ENCODE measurements at regions not wholly inside any gene's neighbourhood (a gene's known extent, or its start where the extent isn't known, plus 50 kb on each side); places are given as distances from the start of the nearest gene placed in this dataset.

DNA sequence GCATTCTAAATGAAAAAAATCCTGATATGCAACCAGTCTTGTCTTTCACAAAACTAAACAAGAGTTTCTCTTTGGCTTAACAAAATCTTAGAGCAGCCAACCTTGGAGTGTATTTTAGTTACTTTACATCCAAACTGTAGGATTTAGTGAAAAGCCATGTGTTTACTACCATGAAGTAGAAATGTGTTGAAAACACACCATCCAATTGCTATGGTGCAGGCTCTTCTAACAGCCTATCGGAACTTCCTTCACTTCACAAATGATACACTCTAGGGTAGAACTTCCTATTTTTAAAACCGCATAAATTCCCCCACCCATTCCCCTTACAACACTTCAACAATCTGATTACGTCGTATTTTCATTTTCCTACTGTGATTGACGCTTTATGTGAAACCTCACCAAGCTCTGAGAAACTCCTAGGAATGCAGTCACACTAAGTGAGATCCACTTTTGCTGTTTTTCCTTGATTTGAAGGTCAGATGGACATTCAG is 74.4 kb upstream of the MAP4K4 start:
- no peak overlapping the region for H2AFZ ChIP-seq
- no peaks in the 10 kb centered on the region for H3K9me3 ChIP-seq (ENCODE audit: low read depth)
- H3K4me2 ChIP-seq: no peak overlapping the region
- no peak for DNase-seq (ENCODE audit: low spot score)
- TF ChIP-seq EZH2 (IDR thresholded peaks at IDR 0.05; ENCODE audit: borderline replicate concordance) (no peak), EZH2phosphoT487 (IDR thresholded peaks at IDR 0.05; ENCODE audit: low read depth, severe bottlenecking, unreplicated experiment) (no peak), CTCF (IDR thresholded peaks at IDR 0.05; ENCODE audit: poor library complexity) (no peak)
- H3K4me1 ChIP-seq (ENCODE audit: insufficient read depth): no peaks in the 10 kb centered on the region
- H3K27ac ChIP-seq: no peak overlapping the region
- no peak overlapping the region for H3K4me3 ChIP-seq
- no peaks in the 10 kb centered on the region for H3K79me2 ChIP-seq
- 85% methylated on average over 5 of the region's 5 CpGs for WGBS (ENCODE audit: low lambda C conversion rate, missing lambda C conversion rate)
- H3K9me2 ChIP-seq (replicated peaks; ENCODE audit: insufficient read depth): no peaks in the 10 kb centered on the region
- H3K36me3 ChIP-seq (replicated peaks; ENCODE audit: insufficient read depth, low read depth): no peaks in the 10 kb centered on the region
- no peaks in the 10 kb centered on the region for H4K20me1 ChIP-seq (ENCODE audit: insufficient read depth, poor library complexity, severe bottlenecking)
- no peaks in the 10 kb centered on the region for H3K27me3 ChIP-seq

GRCh38 chr2:101622210-101623030 is 75.1 kb upstream of the MAP4K4 start:
- TF ChIP-seq EZH2 (IDR thresholded peaks at IDR 0.05; ENCODE audit: borderline replicate concordance) (no peak), CTCF (IDR thresholded peaks at IDR 0.05; ENCODE audit: poor library complexity) (no peak), EZH2phosphoT487 (IDR thresholded peaks at IDR 0.05; ENCODE audit: low read depth, severe bottlenecking, unreplicated experiment) (no peak)
- Histone ChIP-seq H3K4me2 (no peak overlapping the region), H3K36me3 (replicated peaks; ENCODE audit: insufficient read depth, low read depth) (no peaks in the 10 kb centered on the region), H3K4me1 (ENCODE audit: insufficient read depth) (no peaks in the 10 kb centered on the region), H2AFZ (no peak overlapping the region), H4K20me1 (ENCODE audit: insufficient read depth, poor library complexity, severe bottlenecking) (no peaks in the 10 kb centered on the region), H3K9me3 (ENCODE audit: low read depth) (no peaks in the 10 kb centered on the region), H3K79me2 (no peaks in the 10 kb centered on the region), H3K27ac (no peak overlapping the region), H3K4me3 (no peak overlapping the region), H3K27me3 (no peaks in the 10 kb centered on the region), H3K9me2 (replicated peaks; ENCODE audit: insufficient read depth) (no peaks in the 10 kb centered on the region)
- no peak for DNase-seq (ENCODE audit: low spot score)
- 80% methylated on average over 16 of the region's 16 CpGs for WGBS (ENCODE audit: low lambda C conversion rate, missing lambda C conversion rate)

DNA sequence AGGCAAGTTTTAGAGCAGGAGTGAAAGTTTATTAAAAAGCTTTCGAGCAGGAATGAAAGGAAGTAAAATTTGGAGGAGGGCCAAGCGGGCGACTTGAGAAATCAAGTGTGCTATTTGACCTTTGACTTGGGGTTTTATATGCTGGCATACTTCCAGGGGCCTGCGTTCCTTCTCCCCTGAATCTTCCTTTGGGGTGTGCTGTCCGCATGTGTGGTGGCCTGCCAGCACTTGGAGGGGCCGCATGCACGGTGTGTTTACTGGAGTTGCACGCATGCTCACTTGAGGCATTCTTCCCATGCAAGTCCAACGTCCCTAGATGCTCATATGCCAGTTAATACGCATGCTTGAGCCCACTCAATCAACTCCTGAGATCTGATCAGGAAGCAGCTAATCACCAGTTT is 78.3 kb upstream of the MAP4K4 start:
- Histone ChIP-seq H3K9me3 (ENCODE audit: low read depth) (no peaks in the 10 kb centered on the region), H3K4me3 (no peak overlapping the region), H2AFZ (no peak overlapping the region), H3K36me3 (replicated peaks; ENCODE audit: insufficient read depth, low read depth) (no peaks in the 10 kb centered on the region), H4K20me1 (ENCODE audit: insufficient read depth, poor library complexity, severe bottlenecking) (no peaks in the 10 kb centered on the region), H3K27me3 (no peaks in the 10 kb centered on the region), H3K4me2 (no peak overlapping the region), H3K27ac (no peak overlapping the region), H3K79me2 (no peaks in the 10 kb centered on the region), H3K9me2 (replicated peaks; ENCODE audit: insufficient read depth) (no peaks in the 10 kb centered on the region), H3K4me1 (ENCODE audit: insufficient read depth) (peaks cover 7% of the 10 kb centered on the region)
- 65% methylated on average over 10 of the region's 10 CpGs for WGBS (ENCODE audit: low lambda C conversion rate, missing lambda C conversion rate)
- no peak for DNase-seq (ENCODE audit: low spot score)
- no peak for TF ChIP-seq CTCF (IDR thresholded peaks at IDR 0.05; ENCODE audit: poor library complexity)
- no peak for TF ChIP-seq EZH2phosphoT487 (IDR thresholded peaks at IDR 0.05; ENCODE audit: low read depth, severe bottlenecking, unreplicated experiment)
- no peak for TF ChIP-seq EZH2 (IDR thresholded peaks at IDR 0.05; ENCODE audit: borderline replicate concordance)
